GM06990 (cell line): ENCODE measurements at regions not wholly inside any gene's neighbourhood (a gene's known extent, or its start where the extent isn't known, plus 50 kb on each side); places are given as distances from the start of the nearest gene placed in this dataset.

Experiments used
- DNase-seq: peaks from one replicate; pipeline ENCODE4 v3.0.0-alpha.2; 2011; ENCODE audit not compliant: insufficient read length; ENCODE audit errors: extremely low read depth
- H3K27me3 ChIP-seq: replicated peaks from 2 replicates; pipeline ENCODE4 v1.6.0; 2011; ENCODE audit warnings: low read length; ENCODE audit not compliant: control insufficient read depth, insufficient read depth
- H3K36me3 ChIP-seq: 2 replicates; pipeline ENCODE4 v1.5.1; 2011; ENCODE audit warnings: low read length; ENCODE audit not compliant: control insufficient read depth, insufficient read depth
- H3K4me3 ChIP-seq: replicated peaks from 2 replicates; pipeline ENCODE4 v1.5.1; 2011; ENCODE audit warnings: low read depth, mild to moderate bottlenecking, control low read depth, low read length
- TF ChIP-seq, protein P1 (sequence below): IDR thresholded peaks from 2 replicates; pipeline ENCODE4 v1.5.1; 2011; ENCODE audit warnings: low read length, control low read depth, mild to moderate bottlenecking, inconsistent platforms; ENCODE audit not compliant: insufficient read depth, poor library complexity, severe bottlenecking

DNA sequence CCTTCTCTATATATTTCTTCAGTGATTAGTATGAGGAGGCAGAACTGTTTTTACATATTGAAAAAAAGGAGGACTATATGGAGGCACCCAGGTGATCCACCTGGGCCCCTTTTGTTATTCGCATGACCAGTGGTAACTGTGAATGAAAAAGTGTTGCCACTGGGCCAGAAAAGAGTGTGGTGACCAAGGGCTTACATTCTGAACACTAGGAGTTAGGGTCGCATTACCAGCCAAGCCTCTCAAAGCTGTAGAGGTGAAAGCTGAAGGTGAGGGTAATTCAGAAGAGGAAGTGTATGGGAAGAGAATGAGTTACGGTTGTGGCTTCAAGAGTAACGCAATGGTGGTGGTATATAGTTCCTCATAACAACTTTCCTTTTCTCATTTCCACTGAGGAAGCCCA lies 487.6 kb downstream of the TMEM182 start:
- no peaks in the 10 kb centered on the region for H3K36me3 ChIP-seq
- no peak for DNase-seq

DNA sequence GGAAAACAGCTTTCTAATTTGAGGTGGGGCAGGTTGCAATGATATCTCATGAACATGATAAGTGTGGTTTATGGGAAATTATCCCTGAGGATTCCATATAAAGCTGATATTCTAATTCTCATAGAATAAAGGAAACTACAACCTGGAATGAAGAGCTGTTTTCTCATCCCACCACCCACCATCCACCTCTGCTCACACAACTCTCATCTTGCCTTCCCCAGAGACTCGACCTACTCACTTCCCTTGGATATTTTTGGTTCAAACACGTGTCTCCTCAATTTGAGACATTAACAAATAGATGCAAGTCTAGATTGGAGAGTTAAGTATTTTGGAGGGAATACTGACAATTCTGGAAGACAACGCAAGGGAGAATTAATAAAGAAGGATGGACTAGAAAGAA lies 490.9 kb downstream of the TMEM182 start:
- no peaks in the 10 kb centered on the region for H3K27me3 ChIP-seq
- TF ChIP-seq, protein P1, sequence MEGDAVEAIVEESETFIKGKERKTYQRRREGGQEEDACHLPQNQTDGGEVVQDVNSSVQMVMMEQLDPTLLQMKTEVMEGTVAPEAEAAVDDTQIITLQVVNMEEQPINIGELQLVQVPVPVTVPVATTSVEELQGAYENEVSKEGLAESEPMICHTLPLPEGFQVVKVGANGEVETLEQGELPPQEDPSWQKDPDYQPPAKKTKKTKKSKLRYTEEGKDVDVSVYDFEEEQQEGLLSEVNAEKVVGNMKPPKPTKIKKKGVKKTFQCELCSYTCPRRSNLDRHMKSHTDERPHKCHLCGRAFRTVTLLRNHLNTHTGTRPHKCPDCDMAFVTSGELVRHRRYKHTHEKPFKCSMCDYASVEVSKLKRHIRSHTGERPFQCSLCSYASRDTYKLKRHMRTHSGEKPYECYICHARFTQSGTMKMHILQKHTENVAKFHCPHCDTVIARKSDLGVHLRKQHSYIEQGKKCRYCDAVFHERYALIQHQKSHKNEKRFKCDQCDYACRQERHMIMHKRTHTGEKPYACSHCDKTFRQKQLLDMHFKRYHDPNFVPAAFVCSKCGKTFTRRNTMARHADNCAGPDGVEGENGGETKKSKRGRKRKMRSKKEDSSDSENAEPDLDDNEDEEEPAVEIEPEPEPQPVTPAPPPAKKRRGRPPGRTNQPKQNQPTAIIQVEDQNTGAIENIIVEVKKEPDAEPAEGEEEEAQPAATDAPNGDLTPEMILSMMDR = no peak
- no peak overlapping the region for H3K4me3 ChIP-seq
- no peaks in the 10 kb centered on the region for H3K36me3 ChIP-seq
- no peak for DNase-seq

More for the DNA sequence above, 487.6 kb downstream of the TMEM182 start:
- H3K27me3 ChIP-seq = no peaks in the 10 kb centered on the region
- H3K4me3 ChIP-seq = no peak overlapping the region
- TF ChIP-seq, protein P1 = no peak

DNA sequence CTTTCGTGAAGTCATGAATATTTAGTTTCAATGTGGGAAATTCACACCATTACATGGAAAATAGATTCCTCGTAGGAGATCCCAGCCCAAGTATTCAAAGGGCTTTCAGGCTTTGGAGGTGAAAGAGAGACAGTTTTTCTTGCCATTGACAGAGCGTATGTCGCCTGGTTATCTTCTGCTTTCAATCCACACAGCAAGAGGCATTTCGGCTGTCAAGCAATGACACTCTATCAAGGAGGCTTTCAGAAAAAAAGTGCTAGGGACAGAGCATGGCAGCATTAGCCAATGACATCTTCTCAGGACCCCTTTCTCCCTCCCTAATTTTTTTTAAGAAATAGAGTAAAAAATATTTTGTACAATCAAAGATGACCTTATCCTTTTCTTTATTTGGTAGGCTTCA lies 492.8 kb downstream of the TMEM182 start:
- TF ChIP-seq, protein P1 = no peak
- DNase-seq = no peak
- Histone ChIP-seq H3K27me3 (no peaks in the 10 kb centered on the region), H3K4me3 (no peak overlapping the region), H3K36me3 (no peaks in the 10 kb centered on the region)

DNA sequence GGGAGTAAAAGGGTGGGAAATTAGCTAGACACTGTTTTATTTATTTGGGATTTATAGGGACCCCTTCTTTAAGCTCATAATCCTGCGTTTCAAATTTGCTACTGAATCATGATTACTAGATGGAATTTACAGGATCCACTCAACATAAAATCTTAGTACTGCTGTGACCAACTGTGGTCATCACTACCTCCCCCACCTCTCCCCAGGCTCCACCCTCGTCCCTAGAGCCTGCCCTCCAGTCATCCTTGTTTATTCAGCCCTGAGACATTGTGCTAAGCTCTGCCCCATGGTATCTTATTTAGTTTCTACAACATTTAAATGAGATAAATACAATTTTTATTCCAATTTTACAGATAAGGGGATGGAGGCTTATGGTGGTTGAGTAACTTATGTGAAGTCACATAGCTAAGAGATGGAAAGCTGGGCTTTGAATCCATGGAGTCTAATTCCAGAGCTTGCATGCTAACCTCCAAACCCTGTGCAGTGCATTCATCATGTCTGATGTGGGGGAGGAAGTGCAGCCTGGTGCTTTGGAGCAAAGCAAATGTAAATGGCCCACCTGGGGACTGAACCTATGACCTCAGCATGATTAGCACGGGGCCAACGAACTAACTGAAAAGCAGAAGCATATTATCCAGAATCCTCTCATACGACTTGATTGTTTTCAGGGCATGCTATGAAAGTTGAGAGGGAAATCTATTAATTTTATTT lies 502.4 kb downstream of the TMEM182 start:
- DNase-seq = no peak
- H3K36me3 ChIP-seq = no peaks in the 10 kb centered on the region
- TF ChIP-seq, protein P1 = no peak
- no peak overlapping the region for H3K4me3 ChIP-seq
- no peaks in the 10 kb centered on the region for H3K27me3 ChIP-seq

DNA sequence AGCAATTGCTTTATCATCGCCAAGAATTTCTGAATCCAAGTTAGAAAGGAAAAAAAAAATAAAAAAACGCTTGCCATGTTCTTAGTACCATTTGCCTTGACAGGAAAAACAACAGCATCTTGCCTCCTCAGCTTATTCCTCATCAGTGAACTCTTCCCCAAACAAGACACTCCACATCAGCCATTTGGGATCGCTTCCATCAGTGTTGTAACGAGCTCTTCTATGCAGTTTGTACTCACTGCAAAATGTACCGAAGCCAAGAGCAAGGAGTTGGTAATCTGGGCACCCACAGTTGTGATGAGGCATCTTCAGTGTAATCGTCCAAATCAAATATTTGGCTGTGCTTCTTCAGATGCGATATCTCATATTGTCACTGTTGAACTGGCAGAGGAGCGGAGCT lies 503.7 kb downstream of the TMEM182 start:
- TF ChIP-seq, protein P1 = no peak
- Histone ChIP-seq H3K4me3 (no peak overlapping the region), H3K36me3 (no peaks in the 10 kb centered on the region), H3K27me3 (no peaks in the 10 kb centered on the region)
- DNase-seq = no peak
